ENCODE measurements at regions not wholly inside any gene's neighbourhood (a gene's known extent, or its start where the extent isn't known, plus 50 kb on each side); places are given as distances from the start of the nearest gene placed in this dataset.

GRCh38 chr6:10303608-10304506, 111.0 kb downstream of the TFAP2A start:
- no peak overlapping the region for H3K4me3 ChIP-seq (ENCODE audit: low read depth, low read length)
- no peak for TF ChIP-seq CTCF (IDR thresholded peaks at IDR 0.05; ENCODE audit: borderline replicate concordance, insufficient read depth, low read depth, low read length)

- TF ChIP-seq CTCF (IDR thresholded peaks at IDR 0.05; ENCODE audit: borderline replicate concordance, insufficient read depth, low read depth, low read length), result no peak
- H3K4me3 ChIP-seq (ENCODE audit: low read depth, low read length), result no peak overlapping the region
Observed at GRCh38 chr6:10302566-10303235, 112.2 kb downstream of the TFAP2A start.

- no peak overlapping the region for H3K4me3 ChIP-seq (ENCODE audit: low read depth, low read length)
- no peak for TF ChIP-seq CTCF (IDR thresholded peaks at IDR 0.05; ENCODE audit: borderline replicate concordance, insufficient read depth, low read depth, low read length)
Observed at GRCh38 chr6:10300071-10300470, 114.8 kb downstream of the TFAP2A start.

- no peak for TF ChIP-seq CTCF (IDR thresholded peaks at IDR 0.05; ENCODE audit: borderline replicate concordance, insufficient read depth, low read depth, low read length)
- H3K4me3 ChIP-seq (ENCODE audit: low read depth, low read length), result no peak overlapping the region
Observed at GRCh38 chr6:10297832-10298231, 117.0 kb downstream of the TFAP2A start.

GRCh38 chr6:10278746-10279145, 136.1 kb downstream of the TFAP2A start:
- H3K4me3 ChIP-seq (ENCODE audit: low read depth, low read length), result no peak overlapping the region
- no peak for TF ChIP-seq CTCF (IDR thresholded peaks at IDR 0.05; ENCODE audit: borderline replicate concordance, insufficient read depth, low read depth, low read length)

GRCh38 chr6:10276660-10277287, 138.1 kb downstream of the TFAP2A start:
- no peak overlapping the region for H3K4me3 ChIP-seq (ENCODE audit: low read depth, low read length)
- no peak for TF ChIP-seq CTCF (IDR thresholded peaks at IDR 0.05; ENCODE audit: borderline replicate concordance, insufficient read depth, low read depth, low read length)
